HCT116 (cell line): ENCODE measurements at regions not wholly inside any gene's neighbourhood (a gene's known extent, or its start where the extent isn't known, plus 50 kb on each side); places are given as distances from the start of the nearest gene placed in this dataset.
A peak's percentile ranks its signal among the peaks of the same experiment; 100 is the strongest.

Experiments used
- ATAC-seq: fragments of 200-7000 bp; cut with Tn5 transposase; 2 replicates; pipeline ENCODE4 v1.9.1; 2020; ENCODE audit warnings: mild to moderate bottlenecking, moderate library complexity
- BruUV-seq: library from RNA; stranded (reverse); fragments of 400-500 nt; replicated peaks from 2 replicates; lab custom pipeline; 2021; lab: Mats Ljungman, UMichigan
- CTCF ChIA-PET: fragments of 300-600 bp; sonication (Branson Sonifier 250); formaldehyde crosslinking; loops from one replicate; lab custom pipeline; 2021; ENCODE audit warnings: antibody characterized with exemption; lab: Charles Lee
- POLR2A ChIA-PET: fragments of 300-600, 350-600 bp; sonication (Branson Sonifier 250); formaldehyde crosslinking; loops from one replicate; lab custom pipeline; 2021; ENCODE audit warnings: antibody characterized with exemption; lab: Charles Lee
- RAD21 ChIA-PET, 2 experiments: fragments of 300-600 bp; sonication (Branson Sonifier 250); formaldehyde crosslinking; loops; one replicate each; lab custom pipeline; 2023; ENCODE audit warnings: low total read pairs in 2 of 2; ENCODE audit not compliant: uncharacterized antibody in 2 of 2, unreplicated experiment in 2 of 2, low non-redundant PET in 1 of 2; lab: Charles Lee
- DNase-seq: peaks from one replicate; pipeline ENCODE4 v3.0.0-alpha.2; 2010; ENCODE audit warnings: low read depth, low spot score
- H2AFZ ChIP-seq: fragments of 200-600 bp; shearing (Covaris generic), sonication (generic); 2 replicates; pipeline ENCODE4 v1.6.1; 2017; ENCODE audit warnings: low read depth, mixed run types, mixed read lengths, antibody characterized with exemption, low read length; ENCODE audit not compliant: poor library complexity, severe bottlenecking
- H3K27ac ChIP-seq: 2 replicates; pipeline ENCODE4 v1.5.1; 2012; ENCODE audit warnings: low read depth, low read length
- H3K27me3 ChIP-seq: fragments of 200-600 bp; sonication (generic); 2 replicates; pipeline ENCODE4 v1.6.1; 2016; ENCODE audit warnings: mixed run types, low read length, mixed read lengths; ENCODE audit not compliant: insufficient read depth
- H3K36me3 ChIP-seq, 2 experiments: fragments of 200-500 bp in 1 of 2; fragments of 200-600 bp in 1 of 2; sonication (Bioruptor generic) in 1 of 2; sonication (generic) in 1 of 2; 2 replicates each; pipeline versions ENCODE4 v1.5.1 to v1.6.1; 2014 to 2016; ENCODE audit warnings: low read length in 2 of 2, inconsistent platforms in 1 of 2, mixed read lengths in 1 of 2, mixed run types in 1 of 2; ENCODE audit not compliant: insufficient read depth in 2 of 2, control insufficient read depth in 1 of 2
- H3K4me1 ChIP-seq, 2 experiments: fragments of 200-600 bp in 1 of 2; sonication (generic) in 1 of 2; 2 replicates each; pipeline versions ENCODE4 v1.5.1 to v1.6.1; 2012 to 2017; ENCODE audit warnings: low read length in 2 of 2, inconsistent platforms in 1 of 2, mild to moderate bottlenecking in 1 of 2, mixed read lengths in 1 of 2, mixed run types in 1 of 2, moderate library complexity in 1 of 2; ENCODE audit not compliant: insufficient read depth in 2 of 2, control insufficient read depth in 1 of 2
- H3K4me2 ChIP-seq: fragments of 200-600 bp; sonication (generic); 2 replicates; pipeline ENCODE4 v1.6.1; 2017; ENCODE audit warnings: mixed run types, low read length, mixed read lengths
- H3K4me3 ChIP-seq, 2 experiments: fragments of 200-600 bp in 1 of 2; sonication (generic) in 1 of 2; replicated peaks in 1 of 2; 2 replicates each; pipeline ENCODE4 v1.5.1; 2011 to 2016; ENCODE audit warnings: low read length in 2 of 2, control low read depth in 1 of 2, low read depth in 1 of 2, mild to moderate bottlenecking in 1 of 2, mixed read lengths in 1 of 2, mixed run types in 1 of 2
- H3K79me2 ChIP-seq: fragments of 200-600 bp; sonication (generic); 2 replicates; pipeline ENCODE4 v1.6.1; 2017; ENCODE audit warnings: mild to moderate bottlenecking, mixed run types, low read length, moderate library complexity, mixed read lengths; ENCODE audit not compliant: insufficient read depth
- H3K9ac ChIP-seq: fragments of 200-600 bp; sonication (generic); 2 replicates; pipeline ENCODE4 v1.6.1; 2016; ENCODE audit warnings: low read length, mixed read lengths
- H3K9me2 ChIP-seq: fragments of 200-600 bp; sonication (generic), shearing (Covaris generic); 2 replicates; pipeline ENCODE4 v1.6.1; 2017; ENCODE audit warnings: mixed run types, mild to moderate bottlenecking, moderate library complexity; ENCODE audit not compliant: insufficient read depth
- H3K9me3 ChIP-seq, 2 experiments: fragments of 200-500 bp in 1 of 2; fragments of 200-600 bp in 1 of 2; sonication (Bioruptor generic) in 1 of 2; sonication (generic) in 1 of 2; 2 replicates each; pipeline ENCODE4 v1.6.1; 2014 to 2017; ENCODE audit warnings: low read length in 2 of 2, mixed read lengths in 2 of 2, inconsistent platforms in 1 of 2, low read depth in 1 of 2, mild to moderate bottlenecking in 1 of 2, mixed run types in 1 of 2, moderate library complexity in 1 of 2; ENCODE audit not compliant: control insufficient read depth in 1 of 2, insufficient read depth in 1 of 2
- H4K20me1 ChIP-seq: fragments of 200-600 bp; sonication (generic), shearing (Covaris generic); 2 replicates; pipeline ENCODE4 v1.6.1; 2017; ENCODE audit warnings: mixed run types, mild to moderate bottlenecking, moderate library complexity; ENCODE audit not compliant: insufficient read depth
- EGR1 ChIP-seq: IDR thresholded peaks from 2 replicates; pipeline ENCODE4 v1.6.1; 2012; ENCODE audit warnings: low read depth
- EZH2 ChIP-seq: fragments of 200-600 bp; sonication (generic); IDR thresholded peaks from 2 replicates; pipeline ENCODE4 v1.6.1; 2017; ENCODE audit warnings: antibody characterized with exemption, mixed run types
- EZH2phosphoT487 ChIP-seq: fragments of 200-600 bp; IDR thresholded peaks from 2 replicates; pipeline ENCODE4 v1.6.1; 2018; ENCODE audit warnings: antibody characterized with exemption, borderline replicate concordance
- JUND ChIP-seq: IDR thresholded peaks from 2 replicates; pipeline ENCODE4 v1.6.1; 2012
- SP1 ChIP-seq: IDR thresholded peaks from 2 replicates; pipeline ENCODE4 v1.6.1; 2012; ENCODE audit warnings: low read depth
- TCF7L2 ChIP-seq: IDR thresholded peaks from 2 replicates; pipeline ENCODE4 v1.7.0; 2011; ENCODE audit warnings: borderline replicate concordance, inconsistent platforms; ENCODE audit not compliant: insufficient read depth, insufficient read length; ENCODE audit errors: extremely low read depth
- ZFX ChIP-seq: fragments of 450-650 bp; IDR thresholded peaks from 2 replicates; pipeline ENCODE4 v1.6.1; 2017
- ZNF274 ChIP-seq: fragments of 200-500 bp; sonication (Bioruptor generic); IDR thresholded peaks from 2 replicates; pipeline ENCODE4 v1.6.1; 2014; ENCODE audit warnings: mild to moderate bottlenecking, low read depth, low read length, inconsistent platforms
- intact Hi-C: fragments of 100-400 bp; cut with micrococcal nuclease; formaldehyde crosslinking; loops from 2 replicates; pipeline ENCODE4 v1.10.0; 2022
- TF ChIP-seq, protein P1 (sequence below): IDR thresholded peaks from 2 replicates; pipeline ENCODE4 v1.6.1; 2012; ENCODE audit warnings: low read depth
- TF ChIP-seq, protein P2 (sequence below): IDR thresholded peaks from 2 replicates; pipeline ENCODE4 v1.6.1; 2012

DNA sequence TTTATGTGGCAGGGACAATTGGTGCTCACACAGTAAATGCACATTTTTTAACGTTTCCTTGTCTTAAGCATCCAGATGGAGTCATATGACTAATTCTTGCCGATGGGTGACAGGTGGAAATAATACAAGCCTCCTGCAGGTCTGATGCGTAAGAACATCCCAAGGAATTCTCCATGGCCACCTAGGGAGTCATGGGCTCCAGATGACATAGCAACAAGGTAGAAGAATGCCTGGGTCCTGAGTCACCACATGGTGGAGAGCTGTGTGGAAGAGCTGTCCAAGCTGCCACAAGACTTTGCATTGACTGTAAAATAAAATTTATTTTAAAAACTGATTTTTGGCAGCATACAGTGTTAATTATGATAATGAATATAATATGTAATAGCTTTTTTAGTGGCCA is 77.0 kb upstream of the MAP3K7 start:
- ChIA-PET CTCF (no interaction called here), RAD21 (no interaction called here), POLR2A (no interaction called here)
- Histone ChIP-seq H3K4me2 (no peak overlapping the region), H3K4me1 (no peaks in the 10 kb centered on the region), H3K79me2 (no peaks in the 10 kb centered on the region), H3K9ac (no peak overlapping the region), H3K36me3 (no peaks in the 10 kb centered on the region), H4K20me1 (no peaks in the 10 kb centered on the region), H3K9me3 (no peaks in the 10 kb centered on the region), H3K27ac (no peak overlapping the region), H2AFZ (no peak overlapping the region), H3K27me3 (peaks cover 22% of the 10 kb centered on the region; the same call in 1 of the 2 replicates), H3K9me2 (no peaks in the 10 kb centered on the region), H3K4me3 (no peak overlapping the region)
- BruUV-seq: no TSS peak
- TF ChIP-seq ZFX (no peak), EZH2 (no peak), JUND (no peak), ZNF274 (no peak), TCF7L2 (no peak), EGR1 (no peak), SP1 (no peak), EZH2phosphoT487 (no peak)
- TF ChIP-seq, protein P1, sequence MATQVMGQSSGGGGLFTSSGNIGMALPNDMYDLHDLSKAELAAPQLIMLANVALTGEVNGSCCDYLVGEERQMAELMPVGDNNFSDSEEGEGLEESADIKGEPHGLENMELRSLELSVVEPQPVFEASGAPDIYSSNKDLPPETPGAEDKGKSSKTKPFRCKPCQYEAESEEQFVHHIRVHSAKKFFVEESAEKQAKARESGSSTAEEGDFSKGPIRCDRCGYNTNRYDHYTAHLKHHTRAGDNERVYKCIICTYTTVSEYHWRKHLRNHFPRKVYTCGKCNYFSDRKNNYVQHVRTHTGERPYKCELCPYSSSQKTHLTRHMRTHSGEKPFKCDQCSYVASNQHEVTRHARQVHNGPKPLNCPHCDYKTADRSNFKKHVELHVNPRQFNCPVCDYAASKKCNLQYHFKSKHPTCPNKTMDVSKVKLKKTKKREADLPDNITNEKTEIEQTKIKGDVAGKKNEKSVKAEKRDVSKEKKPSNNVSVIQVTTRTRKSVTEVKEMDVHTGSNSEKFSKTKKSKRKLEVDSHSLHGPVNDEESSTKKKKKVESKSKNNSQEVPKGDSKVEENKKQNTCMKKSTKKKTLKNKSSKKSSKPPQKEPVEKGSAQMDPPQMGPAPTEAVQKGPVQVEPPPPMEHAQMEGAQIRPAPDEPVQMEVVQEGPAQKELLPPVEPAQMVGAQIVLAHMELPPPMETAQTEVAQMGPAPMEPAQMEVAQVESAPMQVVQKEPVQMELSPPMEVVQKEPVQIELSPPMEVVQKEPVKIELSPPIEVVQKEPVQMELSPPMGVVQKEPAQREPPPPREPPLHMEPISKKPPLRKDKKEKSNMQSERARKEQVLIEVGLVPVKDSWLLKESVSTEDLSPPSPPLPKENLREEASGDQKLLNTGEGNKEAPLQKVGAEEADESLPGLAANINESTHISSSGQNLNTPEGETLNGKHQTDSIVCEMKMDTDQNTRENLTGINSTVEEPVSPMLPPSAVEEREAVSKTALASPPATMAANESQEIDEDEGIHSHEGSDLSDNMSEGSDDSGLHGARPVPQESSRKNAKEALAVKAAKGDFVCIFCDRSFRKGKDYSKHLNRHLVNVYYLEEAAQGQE: no peak
- TF ChIP-seq, protein P2, sequence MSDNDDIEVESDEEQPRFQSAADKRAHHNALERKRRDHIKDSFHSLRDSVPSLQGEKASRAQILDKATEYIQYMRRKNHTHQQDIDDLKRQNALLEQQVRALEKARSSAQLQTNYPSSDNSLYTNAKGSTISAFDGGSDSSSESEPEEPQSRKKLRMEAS: no peak
- peak; percentile 18 for DNase-seq
- ATAC-seq: peak; percentile 64; the same call in 1 of the 2 replicates
- intact Hi-C loops: no loop called here
